Lower leg skin (tissue), 3 donors: ENCODE measurements at regions not wholly inside any gene's neighbourhood (a gene's known extent, or its start where the extent isn't known, plus 50 kb on each side); places are given as distances from the start of the nearest gene placed in this dataset.

Source experiments
- POLR2A ChIP-seq, 2 donors: fragments of 450-650 bp; IDR thresholded peaks; one replicate each; pipeline ENCODE4 v1.6.1; 2016 to 2017; ENCODE audit warnings: antibody characterized with exemption in 2 of 2, mild to moderate bottlenecking in 1 of 2, moderate library complexity in 1 of 2
- TF ChIP-seq, protein P1 (sequence below), 3 donors: fragments of 450-650 bp; IDR thresholded peaks; one replicate each; pipeline ENCODE4 v1.5.1; 2016; ENCODE audit warnings: antibody characterized with exemption in 3 of 3, mild to moderate bottlenecking in 3 of 3, moderate library complexity in 2 of 3

- TF ChIP-seq POLR2A (IDR thresholded peaks at IDR 0.05): no peak
- TF ChIP-seq, protein P1, sequence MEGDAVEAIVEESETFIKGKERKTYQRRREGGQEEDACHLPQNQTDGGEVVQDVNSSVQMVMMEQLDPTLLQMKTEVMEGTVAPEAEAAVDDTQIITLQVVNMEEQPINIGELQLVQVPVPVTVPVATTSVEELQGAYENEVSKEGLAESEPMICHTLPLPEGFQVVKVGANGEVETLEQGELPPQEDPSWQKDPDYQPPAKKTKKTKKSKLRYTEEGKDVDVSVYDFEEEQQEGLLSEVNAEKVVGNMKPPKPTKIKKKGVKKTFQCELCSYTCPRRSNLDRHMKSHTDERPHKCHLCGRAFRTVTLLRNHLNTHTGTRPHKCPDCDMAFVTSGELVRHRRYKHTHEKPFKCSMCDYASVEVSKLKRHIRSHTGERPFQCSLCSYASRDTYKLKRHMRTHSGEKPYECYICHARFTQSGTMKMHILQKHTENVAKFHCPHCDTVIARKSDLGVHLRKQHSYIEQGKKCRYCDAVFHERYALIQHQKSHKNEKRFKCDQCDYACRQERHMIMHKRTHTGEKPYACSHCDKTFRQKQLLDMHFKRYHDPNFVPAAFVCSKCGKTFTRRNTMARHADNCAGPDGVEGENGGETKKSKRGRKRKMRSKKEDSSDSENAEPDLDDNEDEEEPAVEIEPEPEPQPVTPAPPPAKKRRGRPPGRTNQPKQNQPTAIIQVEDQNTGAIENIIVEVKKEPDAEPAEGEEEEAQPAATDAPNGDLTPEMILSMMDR (IDR thresholded peaks at IDR 0.05): no peak
These were observed 365.5 kb downstream of the GBA3 start for GRCh38 chr4:23058165-23058776.
